ENCODE measurements at regions not wholly inside any gene's neighbourhood (a gene's known extent, or its start where the extent isn't known, plus 50 kb on each side); places are given as distances from the start of the nearest gene placed in this dataset.

DNA sequence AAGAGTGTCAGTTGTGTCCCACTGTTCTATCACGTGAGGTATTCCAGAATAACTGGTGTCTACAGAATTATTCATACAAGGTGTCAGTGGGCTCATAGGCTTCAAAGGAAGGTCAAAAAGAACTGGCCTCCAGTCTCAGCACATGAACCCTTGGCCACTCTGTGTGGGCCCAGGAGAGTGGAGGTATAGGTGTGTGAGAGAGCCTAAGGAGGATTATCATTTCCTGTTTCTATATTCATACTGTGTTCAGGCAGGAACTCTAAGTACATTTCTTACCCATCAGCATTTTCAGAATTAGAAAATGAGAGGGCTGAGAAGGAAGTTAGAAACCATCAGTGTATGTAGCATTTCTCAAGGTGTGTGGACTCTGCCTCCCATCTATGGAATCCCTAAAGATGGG lies 87.0 kb downstream of the BTG1 start:
- TF ChIP-seq CTCF (IDR thresholded peaks at IDR 0.05) (no peak), POLR2A (IDR thresholded peaks at IDR 0.05) (no peak)

Data from uterus (tissue), 2 donors.